ENCODE measurements at regions not wholly inside any gene's neighbourhood (a gene's known extent, or its start where the extent isn't known, plus 50 kb on each side); places are given as distances from the start of the nearest gene placed in this dataset.

DNA sequence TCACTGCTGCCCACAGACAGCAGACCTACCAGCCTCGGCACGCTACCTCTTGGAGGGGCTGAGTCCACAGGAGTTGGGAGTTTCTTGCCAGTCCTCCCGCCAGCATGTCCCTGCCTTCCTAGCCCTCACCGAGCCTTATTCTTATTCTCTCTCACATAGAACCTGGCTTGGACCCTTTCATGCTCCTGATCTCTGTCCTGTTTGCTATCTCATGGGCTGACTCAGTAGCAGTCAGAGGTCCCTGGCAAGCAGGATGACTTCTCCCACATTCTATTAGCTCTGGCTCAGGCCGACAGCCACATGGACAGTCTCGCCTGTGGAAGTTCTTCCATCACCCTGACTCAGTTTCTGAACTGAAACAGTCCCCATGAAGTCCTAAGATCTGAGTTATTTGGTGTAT, 79.5 kb upstream of the ADRA1D start:
- no peaks in the 10 kb centered on the region for H3K36me3 ChIP-seq (ENCODE audit: insufficient read depth, low read length)
- H3K27me3 ChIP-seq (ENCODE audit: insufficient read depth, low read depth, low read length), result no peaks in the 10 kb centered on the region
- H3K27ac ChIP-seq (ENCODE audit: low read length), result no peak overlapping the region
- no peaks in the 10 kb centered on the region for H3K9me2 ChIP-seq (ENCODE audit: insufficient read depth, low read length)
- H3K9ac ChIP-seq (ENCODE audit: low read length), result no peak overlapping the region
- TF ChIP-seq EP300 (conservative IDR thresholded peaks at IDR 0.05; ENCODE audit: poor library complexity, severe bottlenecking), result no peak
- TF ChIP-seq, protein P1, sequence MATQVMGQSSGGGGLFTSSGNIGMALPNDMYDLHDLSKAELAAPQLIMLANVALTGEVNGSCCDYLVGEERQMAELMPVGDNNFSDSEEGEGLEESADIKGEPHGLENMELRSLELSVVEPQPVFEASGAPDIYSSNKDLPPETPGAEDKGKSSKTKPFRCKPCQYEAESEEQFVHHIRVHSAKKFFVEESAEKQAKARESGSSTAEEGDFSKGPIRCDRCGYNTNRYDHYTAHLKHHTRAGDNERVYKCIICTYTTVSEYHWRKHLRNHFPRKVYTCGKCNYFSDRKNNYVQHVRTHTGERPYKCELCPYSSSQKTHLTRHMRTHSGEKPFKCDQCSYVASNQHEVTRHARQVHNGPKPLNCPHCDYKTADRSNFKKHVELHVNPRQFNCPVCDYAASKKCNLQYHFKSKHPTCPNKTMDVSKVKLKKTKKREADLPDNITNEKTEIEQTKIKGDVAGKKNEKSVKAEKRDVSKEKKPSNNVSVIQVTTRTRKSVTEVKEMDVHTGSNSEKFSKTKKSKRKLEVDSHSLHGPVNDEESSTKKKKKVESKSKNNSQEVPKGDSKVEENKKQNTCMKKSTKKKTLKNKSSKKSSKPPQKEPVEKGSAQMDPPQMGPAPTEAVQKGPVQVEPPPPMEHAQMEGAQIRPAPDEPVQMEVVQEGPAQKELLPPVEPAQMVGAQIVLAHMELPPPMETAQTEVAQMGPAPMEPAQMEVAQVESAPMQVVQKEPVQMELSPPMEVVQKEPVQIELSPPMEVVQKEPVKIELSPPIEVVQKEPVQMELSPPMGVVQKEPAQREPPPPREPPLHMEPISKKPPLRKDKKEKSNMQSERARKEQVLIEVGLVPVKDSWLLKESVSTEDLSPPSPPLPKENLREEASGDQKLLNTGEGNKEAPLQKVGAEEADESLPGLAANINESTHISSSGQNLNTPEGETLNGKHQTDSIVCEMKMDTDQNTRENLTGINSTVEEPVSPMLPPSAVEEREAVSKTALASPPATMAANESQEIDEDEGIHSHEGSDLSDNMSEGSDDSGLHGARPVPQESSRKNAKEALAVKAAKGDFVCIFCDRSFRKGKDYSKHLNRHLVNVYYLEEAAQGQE (IDR thresholded peaks at IDR 0.05; ENCODE audit: borderline replicate concordance), result no peak
- H4K20me1 ChIP-seq (ENCODE audit: insufficient read depth), result no peaks in the 10 kb centered on the region
- no peaks in the 10 kb centered on the region for H3K79me2 ChIP-seq (replicated peaks; ENCODE audit: insufficient read depth, low read length)
- H3K9me3 ChIP-seq (ENCODE audit: low read length), result no peaks in the 10 kb centered on the region
- no peak overlapping the region for H3K4me3 ChIP-seq (ENCODE audit: low read length)
- H3F3A ChIP-seq (ENCODE audit: insufficient read depth, low read length, poor library complexity, severe bottlenecking), result no peaks in the 10 kb centered on the region
- H2AFZ ChIP-seq (ENCODE audit: low read depth, low read length), result no peak overlapping the region
- no peak overlapping the region for H3K4me2 ChIP-seq (ENCODE audit: low read length)

DNA sequence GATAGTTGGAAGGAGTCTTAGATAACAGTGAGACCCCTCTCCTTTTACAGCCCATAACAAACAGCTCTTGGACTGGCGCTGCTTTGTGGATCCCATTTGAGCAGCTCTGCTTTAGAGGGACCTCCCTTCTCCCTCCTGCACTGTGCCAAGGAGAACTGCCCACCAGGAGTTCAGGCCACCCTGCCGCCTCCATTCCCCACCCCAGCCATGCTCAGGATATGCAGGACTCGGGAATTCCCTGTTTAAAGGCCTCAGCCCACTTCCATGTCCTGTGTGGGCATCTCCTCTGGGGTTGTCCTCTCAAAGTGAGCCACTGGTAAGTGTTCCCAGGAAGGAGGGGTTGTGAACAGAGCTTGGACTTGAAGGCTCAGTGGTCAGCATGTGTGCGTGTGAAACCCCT, 78.9 kb upstream of the ADRA1D start:
- Histone ChIP-seq H3K79me2 (replicated peaks; ENCODE audit: insufficient read depth, low read length) (no peaks in the 10 kb centered on the region), H3K9me2 (ENCODE audit: insufficient read depth, low read length) (no peaks in the 10 kb centered on the region)

More for the DNA sequence above, 78.9 kb upstream of the ADRA1D start:
- Histone ChIP-seq H3K9me3 (ENCODE audit: low read length) (no peaks in the 10 kb centered on the region), H3K27me3 (ENCODE audit: insufficient read depth, low read depth, low read length) (no peaks in the 10 kb centered on the region), H3K27ac (ENCODE audit: low read length) (no peak overlapping the region), H4K20me1 (ENCODE audit: insufficient read depth) (no peaks in the 10 kb centered on the region), H2AFZ (ENCODE audit: low read depth, low read length) (no peak overlapping the region), H3K9ac (ENCODE audit: low read length) (no peak overlapping the region), H3K36me3 (ENCODE audit: insufficient read depth, low read length) (no peaks in the 10 kb centered on the region), H3K4me3 (ENCODE audit: low read length) (no peak overlapping the region), H3F3A (ENCODE audit: insufficient read depth, low read length, poor library complexity, severe bottlenecking) (no peaks in the 10 kb centered on the region), H3K4me2 (ENCODE audit: low read length) (no peak overlapping the region)
- TF ChIP-seq EP300 (conservative IDR thresholded peaks at IDR 0.05; ENCODE audit: poor library complexity, severe bottlenecking) (no peak), SMC3 (conservative IDR thresholded peaks at IDR 0.05; ENCODE audit: poor library complexity) (no peak), EZH2 (IDR thresholded peaks at IDR 0.05; ENCODE audit: borderline replicate concordance, insufficient read depth, low read length, poor library complexity, severe bottlenecking) (no peak), TAF1 (IDR thresholded peaks at IDR 0.05; ENCODE audit: low read depth) (no peak), MXI1 (conservative IDR thresholded peaks at IDR 0.05; ENCODE audit: poor library complexity, severe bottlenecking) (no peak), POLR2AphosphoS5 (IDR thresholded peaks at IDR 0.05) (no peak), RAD21 (conservative IDR thresholded peaks at IDR 0.05) (no peak)
- TF ChIP-seq, protein P2, sequence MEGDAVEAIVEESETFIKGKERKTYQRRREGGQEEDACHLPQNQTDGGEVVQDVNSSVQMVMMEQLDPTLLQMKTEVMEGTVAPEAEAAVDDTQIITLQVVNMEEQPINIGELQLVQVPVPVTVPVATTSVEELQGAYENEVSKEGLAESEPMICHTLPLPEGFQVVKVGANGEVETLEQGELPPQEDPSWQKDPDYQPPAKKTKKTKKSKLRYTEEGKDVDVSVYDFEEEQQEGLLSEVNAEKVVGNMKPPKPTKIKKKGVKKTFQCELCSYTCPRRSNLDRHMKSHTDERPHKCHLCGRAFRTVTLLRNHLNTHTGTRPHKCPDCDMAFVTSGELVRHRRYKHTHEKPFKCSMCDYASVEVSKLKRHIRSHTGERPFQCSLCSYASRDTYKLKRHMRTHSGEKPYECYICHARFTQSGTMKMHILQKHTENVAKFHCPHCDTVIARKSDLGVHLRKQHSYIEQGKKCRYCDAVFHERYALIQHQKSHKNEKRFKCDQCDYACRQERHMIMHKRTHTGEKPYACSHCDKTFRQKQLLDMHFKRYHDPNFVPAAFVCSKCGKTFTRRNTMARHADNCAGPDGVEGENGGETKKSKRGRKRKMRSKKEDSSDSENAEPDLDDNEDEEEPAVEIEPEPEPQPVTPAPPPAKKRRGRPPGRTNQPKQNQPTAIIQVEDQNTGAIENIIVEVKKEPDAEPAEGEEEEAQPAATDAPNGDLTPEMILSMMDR (IDR thresholded peaks at IDR 0.05; ENCODE audit: poor library complexity, severe bottlenecking), result no peak
- TF ChIP-seq, protein P1 (IDR thresholded peaks at IDR 0.05; ENCODE audit: borderline replicate concordance), result no peak
